ENCODE measurements at regions not wholly inside any gene's neighbourhood (a gene's known extent, or its start where the extent isn't known, plus 50 kb on each side); places are given as distances from the start of the nearest gene placed in this dataset.

- no peak for TF ChIP-seq CTCF (IDR thresholded peaks at IDR 0.05; ENCODE audit: low read length)
- no peak for TF ChIP-seq EZH2phosphoT487 (IDR thresholded peaks at IDR 0.05; ENCODE audit: low read length)
- TF ChIP-seq EZH2 (optimal IDR thresholded peaks at IDR 0.05; ENCODE audit: low read depth, low read length): no peak
Observed at GRCh38 chr3:5951026-5951425, 763.5 kb downstream of the EDEM1 start.
